ENCODE measurements at regions not wholly inside any gene's neighbourhood (a gene's known extent, or its start where the extent isn't known, plus 50 kb on each side); places are given as distances from the start of the nearest gene placed in this dataset.

- ATAC-seq = no peak
- TF ChIP-seq ESRRG (CRISPR knock-in tag; IDR thresholded peaks at IDR 0.05) (no peak), GLIS3 (CRISPR knock-in tag; IDR thresholded peaks at IDR 0.05) (no peak), ZC3H10 (CRISPR knock-in tag; IDR thresholded peaks at IDR 0.05) (no peak), PATZ1 (CRISPR knock-in tag; IDR thresholded peaks at IDR 0.05; ENCODE audit: borderline replicate concordance) (no peak), TOX (CRISPR knock-in tag; IDR thresholded peaks at IDR 0.05; ENCODE audit: borderline replicate concordance) (no peak), ZNF8 (CRISPR knock-in tag; IDR thresholded peaks at IDR 0.05) (no peak), ISL1 (CRISPR knock-in tag; IDR thresholded peaks at IDR 0.05) (no peak), POU6F1 (CRISPR knock-in tag; IDR thresholded peaks at IDR 0.05; ENCODE audit: borderline replicate concordance, low read depth) (no peak), TSHZ2 (CRISPR knock-in tag; IDR thresholded peaks at IDR 0.05) (no peak), RARB (CRISPR knock-in tag; IDR thresholded peaks at IDR 0.05) (no peak), ZFP30 (CRISPR knock-in tag; IDR thresholded peaks at IDR 0.05) (no peak), OSR1 (CRISPR knock-in tag; IDR thresholded peaks at IDR 0.05) (no peak), CREB5 (CRISPR knock-in tag; IDR thresholded peaks at IDR 0.05; ENCODE audit: low read depth) (no peak), ZNF565 (CRISPR knock-in tag; conservative IDR thresholded peaks at IDR 0.05; ENCODE audit: low read depth) (no peak), CSRNP3 (CRISPR knock-in tag; IDR thresholded peaks at IDR 0.05) (no peak), PPARA (CRISPR knock-in tag; IDR thresholded peaks at IDR 0.05; ENCODE audit: borderline replicate concordance) (no peak), ZNF70 (CRISPR knock-in tag; IDR thresholded peaks at IDR 0.05) (no peak), ARNTL (CRISPR knock-in tag; IDR thresholded peaks at IDR 0.05; ENCODE audit: borderline replicate concordance, low read depth) (no peak)
Observed at GRCh38 chr5:133731951-133732350, 119.6 kb upstream of the FSTL4 start.

- no peak for ATAC-seq
Observed at GRCh38 chr5:133730866-133731265, 118.5 kb upstream of the FSTL4 start.

More at GRCh38 chr5:133730866-133731265, 118.5 kb upstream of the FSTL4 start:
- no peak for TF ChIP-seq POU6F1 (CRISPR knock-in tag; IDR thresholded peaks at IDR 0.05; ENCODE audit: borderline replicate concordance, low read depth)
- no peak for TF ChIP-seq ZNF8 (CRISPR knock-in tag; IDR thresholded peaks at IDR 0.05)
- no peak for TF ChIP-seq ZNF70 (CRISPR knock-in tag; IDR thresholded peaks at IDR 0.05)
- TF ChIP-seq BACH2 (CRISPR knock-in tag; IDR thresholded peaks at IDR 0.05; ENCODE audit: borderline replicate concordance) = no peak
- no peak for TF ChIP-seq PATZ1 (CRISPR knock-in tag; IDR thresholded peaks at IDR 0.05; ENCODE audit: borderline replicate concordance)
- no peak for TF ChIP-seq OSR1 (CRISPR knock-in tag; IDR thresholded peaks at IDR 0.05)
- no peak for TF ChIP-seq ZFP3 (CRISPR knock-in tag; IDR thresholded peaks at IDR 0.05)
- TF ChIP-seq ZC3H10 (CRISPR knock-in tag; IDR thresholded peaks at IDR 0.05) = no peak
- TF ChIP-seq CREB5 (CRISPR knock-in tag; IDR thresholded peaks at IDR 0.05; ENCODE audit: low read depth) = no peak
- no peak for TF ChIP-seq TCF4 (CRISPR knock-in tag; IDR thresholded peaks at IDR 0.05; ENCODE audit: borderline replicate concordance)
- no peak for TF ChIP-seq RARB (CRISPR knock-in tag; IDR thresholded peaks at IDR 0.05)
- no peak for TF ChIP-seq TSHZ2 (CRISPR knock-in tag; IDR thresholded peaks at IDR 0.05)
- TF ChIP-seq SNAI2 (CRISPR knock-in tag; IDR thresholded peaks at IDR 0.05) = no peak
- TF ChIP-seq ISL1 (CRISPR knock-in tag; IDR thresholded peaks at IDR 0.05) = no peak
